ENCODE measurements at regions not wholly inside any gene's neighbourhood (a gene's known extent, or its start where the extent isn't known, plus 50 kb on each side); places are given as distances from the start of the nearest gene placed in this dataset.

DNA sequence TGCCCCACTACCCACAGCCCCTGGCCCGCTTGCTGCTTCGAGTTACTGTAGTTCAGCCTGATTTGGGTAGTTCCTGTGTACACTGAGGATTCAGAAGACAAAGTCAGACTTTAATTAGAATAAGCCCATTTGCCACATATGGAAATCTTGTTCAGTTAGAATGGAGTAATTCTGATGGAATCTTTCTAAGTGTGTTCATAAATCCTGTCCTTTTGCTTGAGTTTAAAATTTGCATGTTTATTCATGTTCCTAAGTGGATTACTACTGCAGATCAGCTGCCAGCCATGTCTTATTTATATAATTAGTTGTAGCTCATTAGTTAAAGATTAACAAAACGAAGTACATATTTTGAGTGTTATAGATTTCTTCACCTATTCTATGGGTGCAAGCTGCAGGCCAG lies 504.5 kb downstream of the PCNX1 start:
- TF ChIP-seq, protein P1, sequence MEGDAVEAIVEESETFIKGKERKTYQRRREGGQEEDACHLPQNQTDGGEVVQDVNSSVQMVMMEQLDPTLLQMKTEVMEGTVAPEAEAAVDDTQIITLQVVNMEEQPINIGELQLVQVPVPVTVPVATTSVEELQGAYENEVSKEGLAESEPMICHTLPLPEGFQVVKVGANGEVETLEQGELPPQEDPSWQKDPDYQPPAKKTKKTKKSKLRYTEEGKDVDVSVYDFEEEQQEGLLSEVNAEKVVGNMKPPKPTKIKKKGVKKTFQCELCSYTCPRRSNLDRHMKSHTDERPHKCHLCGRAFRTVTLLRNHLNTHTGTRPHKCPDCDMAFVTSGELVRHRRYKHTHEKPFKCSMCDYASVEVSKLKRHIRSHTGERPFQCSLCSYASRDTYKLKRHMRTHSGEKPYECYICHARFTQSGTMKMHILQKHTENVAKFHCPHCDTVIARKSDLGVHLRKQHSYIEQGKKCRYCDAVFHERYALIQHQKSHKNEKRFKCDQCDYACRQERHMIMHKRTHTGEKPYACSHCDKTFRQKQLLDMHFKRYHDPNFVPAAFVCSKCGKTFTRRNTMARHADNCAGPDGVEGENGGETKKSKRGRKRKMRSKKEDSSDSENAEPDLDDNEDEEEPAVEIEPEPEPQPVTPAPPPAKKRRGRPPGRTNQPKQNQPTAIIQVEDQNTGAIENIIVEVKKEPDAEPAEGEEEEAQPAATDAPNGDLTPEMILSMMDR (conservative IDR thresholded peaks at IDR 0.05): no peak
- TF ChIP-seq EZH2 (IDR thresholded peaks at IDR 0.05; ENCODE audit: low read depth): no peak

Measured in PC-9 (cell line).